LoVo (cell line): ENCODE measurements at regions not wholly inside any gene's neighbourhood (a gene's known extent, or its start where the extent isn't known, plus 50 kb on each side); places are given as distances from the start of the nearest gene placed in this dataset.

ENCODE experiments used
- DNase-seq: peaks from one replicate; pipeline ENCODE4 v3.0.0-alpha.2; 2016; ENCODE audit warnings: low spot score

DNA sequence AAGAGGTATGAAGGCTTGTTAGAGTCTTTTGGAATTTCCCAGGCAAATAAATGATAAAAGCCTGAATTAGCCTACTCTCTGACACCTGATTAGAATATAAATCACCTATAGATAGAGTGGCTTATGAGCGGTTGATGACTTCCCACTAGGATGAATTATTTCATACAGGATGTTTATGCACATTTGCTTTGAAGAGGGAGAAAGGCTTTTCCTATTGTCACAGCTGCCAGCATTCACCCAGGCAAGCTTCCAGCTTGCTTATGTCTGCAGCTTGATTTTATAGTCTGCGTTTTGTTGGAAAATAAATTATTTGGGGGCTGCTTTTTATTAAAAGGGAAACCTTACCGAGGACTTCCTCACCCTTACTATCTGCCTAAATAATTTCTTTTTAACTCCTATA lies 51.3 kb upstream of the EIF2S2 start:
- no peak for DNase-seq

DNA sequence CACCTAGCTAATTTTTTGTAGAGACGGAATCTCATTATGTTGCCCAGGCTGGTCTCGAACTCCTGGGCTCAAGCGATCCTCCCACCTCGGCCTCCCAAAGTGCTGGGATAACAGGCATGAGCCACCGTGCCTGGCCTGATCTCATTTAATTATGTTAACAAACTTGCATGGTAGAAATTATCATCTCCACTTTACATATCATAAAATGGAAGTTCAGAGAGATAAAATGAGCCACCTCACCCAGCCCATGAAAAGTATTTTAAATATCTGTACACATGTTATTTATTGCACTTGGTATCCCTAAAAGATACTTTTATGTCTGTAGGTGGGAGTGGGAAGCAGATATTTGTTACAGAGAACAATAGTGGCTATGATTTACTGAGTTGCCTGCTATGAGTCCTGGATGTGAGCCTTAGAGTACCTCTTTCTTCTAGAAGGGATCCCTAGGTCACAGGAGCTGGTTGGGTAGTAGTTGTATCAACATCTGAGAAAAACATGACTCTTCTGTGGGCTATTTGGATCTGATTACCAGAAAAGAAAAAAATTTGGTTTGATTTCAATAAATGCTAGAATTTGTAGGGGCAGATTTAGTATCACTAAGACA lies 52.4 kb upstream of the EIF2S2 start:
- DNase-seq, result no peak

DNA sequence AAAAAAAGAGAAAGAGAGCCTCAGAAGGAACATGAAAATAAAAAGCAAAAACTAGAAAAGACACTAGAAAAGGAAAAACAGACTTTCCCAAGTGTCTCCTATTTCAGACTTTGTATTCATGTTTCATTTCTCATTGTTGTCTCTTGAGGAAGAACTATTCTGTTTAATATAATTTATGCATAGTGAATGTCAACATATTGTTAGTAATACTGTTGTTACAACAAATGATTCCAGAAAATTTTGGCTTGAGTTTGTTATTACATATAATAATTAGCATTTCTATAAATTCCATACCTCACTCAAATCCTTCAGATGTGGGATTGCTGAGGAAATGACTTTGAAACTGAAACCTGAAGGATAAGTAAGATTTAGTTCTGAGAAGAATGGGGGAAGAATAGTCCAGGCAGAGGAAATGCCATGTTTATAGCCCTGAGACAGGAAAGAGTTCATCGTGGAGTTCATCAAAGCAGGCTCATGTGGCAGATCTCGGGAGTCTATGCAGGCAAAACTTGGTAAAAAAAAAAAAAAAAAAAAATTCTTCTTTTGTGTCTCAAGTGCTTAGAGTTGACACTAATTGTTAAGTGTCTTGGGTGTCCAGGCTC lies 53.1 kb upstream of the EIF2S2 start:
- DNase-seq, result no peak

DNA sequence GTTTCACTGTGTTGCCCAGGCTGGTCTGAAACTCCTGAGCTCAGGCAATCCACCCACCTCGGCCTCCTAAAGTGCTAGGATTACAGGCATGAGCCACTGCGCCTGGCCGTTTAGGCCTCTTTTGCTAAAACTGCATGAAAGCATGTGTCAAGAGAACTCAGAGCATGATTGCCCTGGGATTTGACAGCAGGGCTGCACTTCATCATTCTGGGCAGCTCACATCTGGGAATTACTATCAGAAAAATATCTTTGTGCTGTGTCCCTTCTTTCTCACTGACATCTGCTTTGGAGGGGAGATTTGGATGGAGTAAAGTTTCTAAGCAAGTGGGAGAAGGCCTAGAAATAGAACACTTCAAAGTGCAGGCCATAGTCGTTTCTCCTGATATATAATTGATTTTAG lies 59.6 kb upstream of the EIF2S2 start:
- DNase-seq, result no peak

DNA sequence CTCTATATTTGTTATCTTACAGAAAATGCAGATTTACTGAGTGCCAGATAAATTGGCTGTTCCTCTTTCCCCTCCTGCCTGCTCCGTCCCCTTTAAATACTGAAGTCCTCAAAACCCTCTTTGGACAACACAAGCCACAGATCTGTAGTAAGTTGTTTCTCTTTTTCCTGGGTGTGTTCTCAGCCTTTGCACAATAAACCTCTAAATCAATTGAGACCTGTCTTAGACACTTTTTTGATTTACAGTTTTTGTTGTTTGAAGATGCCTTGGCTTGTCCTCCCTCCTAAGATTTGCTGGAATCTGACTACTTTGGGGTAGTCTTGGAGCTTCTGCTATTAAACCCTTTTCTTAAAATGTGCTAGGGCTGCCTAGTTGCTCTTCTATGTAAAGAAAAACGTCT lies 60.9 kb upstream of the EIF2S2 start:
- DNase-seq, result no peak

DNA sequence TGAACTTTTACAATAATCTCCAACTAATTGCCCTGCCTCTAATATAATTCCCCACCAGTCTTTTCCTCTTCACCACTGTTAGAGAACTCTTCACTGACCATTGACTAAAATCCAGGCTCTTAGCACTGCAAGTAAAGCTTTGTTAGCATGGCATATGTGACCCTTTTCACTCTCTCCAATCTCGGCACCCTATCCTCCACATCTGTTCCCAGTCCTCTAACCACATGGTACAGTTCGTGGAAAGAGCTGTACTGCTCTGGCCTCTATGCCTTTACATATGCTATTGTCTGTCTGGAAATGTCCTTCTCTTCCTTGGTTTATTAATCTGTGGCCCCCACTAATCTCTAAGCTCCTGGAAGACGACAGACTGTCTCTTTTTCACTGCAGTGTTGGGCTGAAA lies 63.0 kb upstream of the EIF2S2 start:
- no peak for DNase-seq

DNA sequence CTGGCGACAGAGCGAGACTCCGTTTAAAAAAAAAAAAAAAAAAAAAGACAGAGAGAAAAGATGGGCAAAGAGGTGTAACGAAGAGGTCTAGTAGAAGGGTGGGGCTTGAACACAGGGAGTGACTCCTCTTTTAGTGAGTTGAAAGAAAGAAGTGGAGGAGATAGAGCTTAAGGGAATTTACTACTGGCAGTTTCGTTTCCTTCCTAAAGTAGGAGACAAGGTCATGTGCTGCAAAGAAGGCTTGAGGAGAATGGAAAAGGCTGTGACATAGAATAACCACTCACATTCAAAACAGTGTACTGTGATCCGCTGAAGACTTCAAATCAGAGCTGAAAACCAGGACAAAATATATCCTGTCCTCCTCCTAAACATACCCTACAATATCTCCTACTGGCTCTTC lies 63.8 kb upstream of the EIF2S2 start:
- no peak for DNase-seq

DNA sequence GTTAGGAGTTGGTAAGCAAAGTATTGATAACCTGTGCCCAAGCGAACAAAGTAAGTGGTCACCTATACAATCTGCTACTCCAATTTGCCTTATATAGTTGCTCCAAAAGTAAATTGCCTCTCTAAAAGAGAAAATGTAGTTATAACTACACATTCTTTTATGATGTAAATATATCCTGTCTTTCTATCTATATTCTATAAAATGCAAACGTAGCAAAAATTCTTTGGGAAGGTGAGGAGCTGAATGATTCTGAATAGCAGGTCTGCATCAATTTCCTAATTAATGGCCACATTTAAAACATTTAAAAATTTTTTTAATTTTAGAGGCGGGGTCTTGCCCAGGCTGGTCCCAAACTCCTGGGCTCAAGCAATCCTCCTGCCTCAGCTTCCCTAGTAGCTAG lies 64.2 kb upstream of the ASIP start:
- no peak for DNase-seq

DNA sequence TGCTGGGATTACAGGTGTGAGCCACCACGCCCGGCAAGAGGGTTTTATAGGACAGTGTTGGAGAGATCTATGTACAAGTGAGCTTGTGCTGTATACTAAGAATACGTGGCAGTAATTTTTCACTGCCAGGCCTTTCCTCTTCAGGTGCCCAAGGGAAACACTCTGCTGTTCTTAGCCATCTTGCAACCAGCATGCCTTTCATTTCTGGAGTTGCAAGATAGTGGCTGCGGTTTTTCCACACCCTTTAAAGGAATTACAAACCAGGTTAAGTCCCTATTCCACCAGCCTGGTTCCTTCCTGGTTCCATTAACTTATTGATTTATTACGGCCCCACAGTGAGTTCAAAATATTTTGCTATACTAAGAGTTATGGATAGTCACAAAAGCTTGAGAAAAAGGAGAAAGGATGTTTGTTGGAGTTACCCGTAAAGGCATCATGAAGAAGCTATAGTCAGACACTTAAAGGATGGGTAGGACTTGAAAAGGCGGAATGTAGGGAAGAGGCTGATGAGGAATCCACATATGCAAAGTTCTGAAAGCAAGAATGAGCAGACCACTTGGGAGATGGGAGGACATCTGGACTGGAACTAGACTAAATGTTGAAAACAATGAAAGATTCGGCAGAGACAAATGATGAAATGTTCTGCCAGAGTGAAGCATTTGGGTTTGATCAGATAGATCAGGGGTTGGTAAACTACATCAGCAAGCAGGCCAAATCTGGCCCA lies 61.4 kb upstream of the ASIP start:
- DNase-seq, result peak; percentile 49

DNA sequence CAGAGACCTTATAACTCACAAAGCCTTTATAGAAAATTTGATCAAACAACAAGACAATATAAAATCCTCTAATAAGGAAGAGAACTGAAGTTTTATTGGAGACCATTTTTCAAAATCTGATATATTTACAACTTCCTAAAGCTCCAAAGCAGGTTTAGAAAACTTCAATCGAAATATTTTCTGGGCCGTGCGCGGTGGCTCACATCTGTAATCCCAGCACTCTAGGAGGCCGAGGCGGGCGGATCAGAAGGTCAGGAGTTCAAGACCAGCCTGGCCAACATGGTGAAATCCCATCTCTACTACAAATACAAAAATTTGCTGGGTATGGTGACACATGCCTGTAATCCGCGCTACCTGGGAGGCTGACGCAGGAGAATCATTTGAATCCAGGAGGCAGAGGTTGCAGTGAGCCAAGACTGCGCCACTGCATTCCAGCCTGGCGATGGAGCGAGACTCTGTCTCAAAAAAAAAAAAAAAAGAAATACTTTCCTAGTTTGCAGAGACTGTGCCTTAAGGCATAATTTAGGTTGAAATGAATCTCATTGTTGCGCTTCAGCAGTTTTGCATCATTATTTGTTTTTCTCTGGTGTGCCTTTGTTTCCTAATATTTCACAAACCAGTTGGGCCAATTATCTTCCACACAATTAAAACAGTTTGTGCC lies 60.6 kb upstream of the ASIP start:
- peak; percentile 5 for DNase-seq

DNA sequence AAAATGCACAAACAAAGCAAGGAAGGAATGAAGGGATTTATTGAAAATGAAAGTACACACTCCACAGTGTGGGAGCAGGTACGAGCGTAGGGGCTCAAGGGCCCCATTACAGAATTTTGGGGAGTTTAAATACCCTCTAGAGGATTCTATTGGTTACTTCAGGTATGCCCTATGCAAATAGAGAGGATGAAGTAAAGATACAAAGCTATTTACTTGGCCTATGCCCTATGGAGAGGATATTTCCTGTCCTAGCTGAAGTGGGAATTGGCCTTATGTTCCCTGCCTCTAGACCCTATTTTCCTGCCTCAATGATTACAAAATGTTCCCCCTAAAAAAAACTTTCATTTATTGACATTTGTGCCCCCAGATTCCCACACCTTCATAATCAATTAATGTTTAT lies 59.7 kb upstream of the ASIP start:
- no peak for DNase-seq

DNA sequence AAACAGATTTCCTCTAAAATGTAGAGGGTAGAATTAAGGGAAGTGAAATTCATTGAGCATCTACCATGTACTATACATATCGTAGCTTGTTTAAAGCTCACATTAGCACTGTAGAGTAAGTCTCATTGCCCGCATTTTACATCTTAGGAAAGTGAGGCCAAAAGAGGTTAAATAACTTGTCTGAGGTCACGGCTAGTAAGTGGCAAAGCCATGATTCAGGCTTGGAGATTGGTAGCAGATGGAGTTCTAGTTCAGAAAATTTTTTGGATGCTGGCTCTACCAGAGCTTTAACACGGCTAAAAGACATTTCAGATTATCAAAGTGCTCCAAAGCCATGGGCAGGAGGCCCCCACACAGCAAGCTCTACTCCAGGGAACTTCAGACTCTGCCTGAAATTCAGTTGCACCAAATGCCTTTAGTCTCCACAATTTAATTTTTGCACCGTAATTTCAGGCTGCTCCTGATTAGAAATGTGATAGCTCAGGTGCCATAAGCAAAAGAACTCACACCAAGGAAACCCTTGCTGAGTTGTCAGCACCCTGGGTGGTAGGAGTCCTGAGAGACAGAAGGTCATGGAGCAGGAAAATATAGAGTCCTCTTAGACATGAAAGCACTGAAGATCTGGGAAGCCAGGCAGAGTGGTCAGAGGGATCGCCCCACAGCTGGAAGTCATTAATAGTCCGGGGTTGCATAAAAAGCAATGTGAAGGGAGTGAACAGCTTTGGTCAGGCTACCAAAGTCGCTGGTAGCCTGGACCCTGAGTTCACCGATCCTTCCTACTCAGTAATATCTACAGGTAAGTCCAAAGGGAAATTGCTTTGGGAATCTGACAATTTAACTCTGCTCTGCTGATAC lies 55.2 kb upstream of the ASIP start:
- no peak for DNase-seq

DNA sequence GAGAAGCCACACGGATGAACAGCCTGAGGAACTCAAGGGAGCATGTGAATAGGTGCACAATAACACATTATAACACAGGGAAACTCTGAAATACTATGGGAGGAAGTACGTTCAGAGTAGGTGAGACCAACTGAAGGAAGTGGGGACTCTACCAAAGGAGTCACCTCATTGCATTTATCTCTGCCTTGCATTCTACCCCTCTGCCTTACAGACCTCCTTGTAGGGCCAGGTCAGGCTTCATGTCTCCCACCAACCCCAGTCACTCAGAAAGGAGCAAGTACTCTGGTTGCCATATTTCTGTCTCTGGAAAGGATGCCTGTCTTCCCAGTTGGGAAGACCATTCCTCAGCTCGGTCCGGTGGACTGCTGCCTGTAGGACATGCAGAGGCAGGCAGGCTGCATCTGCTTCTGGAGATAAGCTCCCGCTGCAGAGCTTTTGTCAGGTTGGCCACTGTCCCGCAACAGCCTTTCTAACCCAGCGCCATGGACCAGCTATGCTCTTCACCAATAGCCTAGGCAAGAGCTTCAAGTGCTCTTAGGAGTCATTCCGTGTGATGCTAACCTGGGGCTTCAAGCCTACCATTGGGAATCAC lies 51.6 kb upstream of the ASIP start:
- DNase-seq, result no peak

DNA sequence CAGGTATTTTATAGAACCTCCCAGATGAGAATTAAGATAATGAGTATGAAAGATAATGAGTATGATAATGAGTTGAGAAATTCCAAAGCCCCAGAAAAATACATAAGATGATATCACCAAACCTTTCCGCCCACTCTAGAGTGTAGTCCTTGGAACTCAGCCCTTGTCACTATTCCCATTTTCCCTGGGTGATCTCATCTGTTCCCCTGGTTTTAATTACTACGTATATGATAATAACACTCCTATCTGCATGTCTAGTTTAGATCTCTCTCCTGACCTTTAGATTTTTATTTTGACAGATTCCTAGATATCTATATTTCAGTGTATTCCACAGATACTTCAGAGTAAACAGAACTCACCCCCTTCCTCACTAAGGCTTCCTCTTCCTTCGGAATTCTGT lies 51.0 kb upstream of the ASIP start:
- DNase-seq, result no peak

DNA sequence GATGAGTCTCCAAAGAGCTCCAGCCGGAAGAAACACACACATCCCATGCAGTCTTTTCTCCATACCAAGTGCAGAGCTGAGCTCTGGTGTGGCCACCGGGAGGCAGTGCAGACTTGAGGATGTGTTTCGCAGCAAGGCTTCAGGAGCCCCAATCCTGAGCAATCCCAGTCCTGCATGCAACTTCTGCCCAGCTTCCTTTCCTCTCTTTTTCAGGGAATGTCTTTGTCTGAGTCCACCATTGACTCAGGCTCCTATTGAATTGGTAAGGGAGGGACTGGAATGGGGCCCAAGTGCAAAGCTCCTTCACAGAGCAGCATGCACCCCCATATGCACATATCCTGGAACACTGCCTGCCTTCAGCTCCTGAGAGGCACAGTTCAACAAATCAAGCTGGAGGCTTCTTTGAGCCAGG lies 50.5 kb upstream of the ASIP start:
- peak; percentile 22 for DNase-seq
